ENCODE measurements at regions not wholly inside any gene's neighbourhood (a gene's known extent, or its start where the extent isn't known, plus 50 kb on each side); places are given as distances from the start of the nearest gene placed in this dataset.
A peak's percentile ranks its signal among the peaks of the same experiment; 100 is the strongest.

- TF ChIP-seq, protein P1, sequence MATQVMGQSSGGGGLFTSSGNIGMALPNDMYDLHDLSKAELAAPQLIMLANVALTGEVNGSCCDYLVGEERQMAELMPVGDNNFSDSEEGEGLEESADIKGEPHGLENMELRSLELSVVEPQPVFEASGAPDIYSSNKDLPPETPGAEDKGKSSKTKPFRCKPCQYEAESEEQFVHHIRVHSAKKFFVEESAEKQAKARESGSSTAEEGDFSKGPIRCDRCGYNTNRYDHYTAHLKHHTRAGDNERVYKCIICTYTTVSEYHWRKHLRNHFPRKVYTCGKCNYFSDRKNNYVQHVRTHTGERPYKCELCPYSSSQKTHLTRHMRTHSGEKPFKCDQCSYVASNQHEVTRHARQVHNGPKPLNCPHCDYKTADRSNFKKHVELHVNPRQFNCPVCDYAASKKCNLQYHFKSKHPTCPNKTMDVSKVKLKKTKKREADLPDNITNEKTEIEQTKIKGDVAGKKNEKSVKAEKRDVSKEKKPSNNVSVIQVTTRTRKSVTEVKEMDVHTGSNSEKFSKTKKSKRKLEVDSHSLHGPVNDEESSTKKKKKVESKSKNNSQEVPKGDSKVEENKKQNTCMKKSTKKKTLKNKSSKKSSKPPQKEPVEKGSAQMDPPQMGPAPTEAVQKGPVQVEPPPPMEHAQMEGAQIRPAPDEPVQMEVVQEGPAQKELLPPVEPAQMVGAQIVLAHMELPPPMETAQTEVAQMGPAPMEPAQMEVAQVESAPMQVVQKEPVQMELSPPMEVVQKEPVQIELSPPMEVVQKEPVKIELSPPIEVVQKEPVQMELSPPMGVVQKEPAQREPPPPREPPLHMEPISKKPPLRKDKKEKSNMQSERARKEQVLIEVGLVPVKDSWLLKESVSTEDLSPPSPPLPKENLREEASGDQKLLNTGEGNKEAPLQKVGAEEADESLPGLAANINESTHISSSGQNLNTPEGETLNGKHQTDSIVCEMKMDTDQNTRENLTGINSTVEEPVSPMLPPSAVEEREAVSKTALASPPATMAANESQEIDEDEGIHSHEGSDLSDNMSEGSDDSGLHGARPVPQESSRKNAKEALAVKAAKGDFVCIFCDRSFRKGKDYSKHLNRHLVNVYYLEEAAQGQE (IDR thresholded peaks at IDR 0.05; ENCODE audit: low read depth, low read length) = 0 out of 2 replicates have a peak, but pooled peaks have one; percentile 15
- TF ChIP-seq RAD21 (IDR thresholded peaks at IDR 0.05; ENCODE audit: low read length) = no peak; the same call in 1 of the 2 replicates
- TF ChIP-seq, protein P2, sequence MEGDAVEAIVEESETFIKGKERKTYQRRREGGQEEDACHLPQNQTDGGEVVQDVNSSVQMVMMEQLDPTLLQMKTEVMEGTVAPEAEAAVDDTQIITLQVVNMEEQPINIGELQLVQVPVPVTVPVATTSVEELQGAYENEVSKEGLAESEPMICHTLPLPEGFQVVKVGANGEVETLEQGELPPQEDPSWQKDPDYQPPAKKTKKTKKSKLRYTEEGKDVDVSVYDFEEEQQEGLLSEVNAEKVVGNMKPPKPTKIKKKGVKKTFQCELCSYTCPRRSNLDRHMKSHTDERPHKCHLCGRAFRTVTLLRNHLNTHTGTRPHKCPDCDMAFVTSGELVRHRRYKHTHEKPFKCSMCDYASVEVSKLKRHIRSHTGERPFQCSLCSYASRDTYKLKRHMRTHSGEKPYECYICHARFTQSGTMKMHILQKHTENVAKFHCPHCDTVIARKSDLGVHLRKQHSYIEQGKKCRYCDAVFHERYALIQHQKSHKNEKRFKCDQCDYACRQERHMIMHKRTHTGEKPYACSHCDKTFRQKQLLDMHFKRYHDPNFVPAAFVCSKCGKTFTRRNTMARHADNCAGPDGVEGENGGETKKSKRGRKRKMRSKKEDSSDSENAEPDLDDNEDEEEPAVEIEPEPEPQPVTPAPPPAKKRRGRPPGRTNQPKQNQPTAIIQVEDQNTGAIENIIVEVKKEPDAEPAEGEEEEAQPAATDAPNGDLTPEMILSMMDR (IDR thresholded peaks at IDR 0.05) = peak; percentile 48
- TF ChIP-seq YY1 (IDR thresholded peaks at IDR 0.05; ENCODE audit: low read depth) = no peak
- no peak for TF ChIP-seq GABPA (IDR thresholded peaks at IDR 0.05; ENCODE audit: low read depth)
- TF ChIP-seq NFIC (IDR thresholded peaks at IDR 0.05; ENCODE audit: borderline replicate concordance) = peak; percentile 80
- peak; percentile 95 for TF ChIP-seq TCF12 (IDR thresholded peaks at IDR 0.05)
These were observed 168.5 kb downstream of the NOC3L start (continued) for GRCh38 chr10:94194256-94194655.

DNA sequence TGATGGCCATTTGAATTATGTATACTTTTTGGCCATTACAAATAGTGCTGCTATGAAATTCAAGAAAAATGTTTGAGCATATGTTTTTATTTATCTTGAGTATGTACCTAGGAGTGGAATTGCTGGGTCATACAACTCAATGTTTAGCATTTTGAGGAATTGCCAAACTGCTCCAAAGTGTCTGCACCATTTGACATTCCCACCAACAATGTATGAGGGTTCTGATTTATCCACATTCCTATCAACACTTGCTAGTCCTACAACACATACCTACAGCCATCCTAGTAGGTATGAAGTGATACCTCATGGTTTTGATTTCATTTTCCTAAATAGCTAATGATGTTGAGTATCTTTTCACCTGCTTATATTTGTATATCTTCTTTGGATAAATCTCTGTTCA is 165.5 kb downstream of the NOC3L start:
- TF ChIP-seq RFX5 (IDR thresholded peaks at IDR 0.05; ENCODE audit: low read length) (no peak), POLR2AphosphoS5 (IDR thresholded peaks at IDR 0.05; ENCODE audit: low read depth, low read length) (no peak)
- H3K27ac ChIP-seq (ENCODE audit: low read depth in 2 of 2, low read length in 1 of 2) = no peak overlapping the region
- no peak overlapping the region for H3K4me3 ChIP-seq (ENCODE audit: low read depth in 2 of 2, low read length in 1 of 2)
- CTCF ChIA-PET = interaction anchor here (1.7 kb wide), 1 partner anchor 36 kb away, joined by 3 read pairs; no protein-coding TSS in a partner anchor
- no peak overlapping the region for H3K4me2 ChIP-seq
- H3F3A ChIP-seq (replicated peaks; ENCODE audit: insufficient read depth) = peaks cover 19% of the 10 kb centered on the region
- DNase-seq = no peak
- peaks cover 10 to 21% of the 10 kb centered on the region in 2 experiments; a peak in 3 of 4 replicates for H3K4me1 ChIP-seq (ENCODE audit: control insufficient read depth in 1 of 2, insufficient read depth in 2 of 2, low read depth in 1 of 2, low read length in 1 of 2)
- POLR2A ChIA-PET = no interaction called here
- no peaks in the 10 kb centered on the region for H3K27me3 ChIP-seq (ENCODE audit: insufficient read depth)
- H3K36me3 ChIP-seq (replicated peaks in 1 of 2; ENCODE audit: control insufficient read depth in 1 of 2, insufficient read depth in 2 of 2, low read length in 1 of 2) = no peaks in the 10 kb centered on the region
- no peak overlapping the region for H2AFZ ChIP-seq (ENCODE audit: low read depth)
- 0 out of 2 replicates have a peak, but pooled peaks cover 2% of the 10 kb centered on the region for H4K20me1 ChIP-seq (ENCODE audit: insufficient read depth)
- H3K9me3 ChIP-seq = no peaks in the 10 kb centered on the region
- H3K9ac ChIP-seq = no peak overlapping the region
- no peaks in the 10 kb centered on the region for H3K9me2 ChIP-seq
- H3K79me2 ChIP-seq (ENCODE audit: insufficient read depth) = no peaks in the 10 kb centered on the region

DNA sequence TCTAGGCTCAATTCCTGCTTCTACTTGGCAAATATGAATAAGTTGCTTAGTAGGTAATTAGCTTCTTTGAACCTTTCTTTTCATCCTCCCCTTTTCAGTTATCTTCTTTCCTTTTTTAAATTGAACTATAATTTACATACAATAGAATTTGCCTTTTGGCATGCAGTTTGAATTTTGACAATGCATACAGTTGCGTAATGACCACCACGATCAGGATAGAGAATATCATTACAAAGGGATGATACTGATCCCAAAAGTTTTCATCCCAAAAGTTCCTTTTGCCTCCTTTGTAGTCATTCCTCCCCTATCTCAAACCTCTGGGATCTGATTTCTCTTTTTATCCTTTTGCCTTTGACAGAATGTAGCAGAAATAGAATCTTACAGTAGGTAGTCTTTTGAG is 164.4 kb downstream of the NOC3L start:
- Histone ChIP-seq H4K20me1 (ENCODE audit: insufficient read depth) (no peaks in the 10 kb centered on the region), H3K79me2 (ENCODE audit: insufficient read depth) (no peaks in the 10 kb centered on the region), H3K9me2 (no peaks in the 10 kb centered on the region), H3K27ac (ENCODE audit: low read depth in 2 of 2, low read length in 1 of 2) (no peak overlapping the region), H2AFZ (ENCODE audit: low read depth) (no peak overlapping the region), H3K4me3 (ENCODE audit: low read depth in 2 of 2, low read length in 1 of 2) (no peak overlapping the region), H3K4me2 (no peak overlapping the region), H3K36me3 (replicated peaks in 1 of 2; ENCODE audit: control insufficient read depth in 1 of 2, insufficient read depth in 2 of 2, low read length in 1 of 2) (no peaks in the 10 kb centered on the region), H3K9me3 (no peaks in the 10 kb centered on the region), H3F3A (replicated peaks; ENCODE audit: insufficient read depth) (peaks cover 8% of the 10 kb centered on the region), H3K9ac (no peak overlapping the region), H3K27me3 (ENCODE audit: insufficient read depth) (no peaks in the 10 kb centered on the region), H3K4me1 (ENCODE audit: control insufficient read depth in 1 of 2, insufficient read depth in 2 of 2, low read depth in 1 of 2, low read length in 1 of 2) (peaks cover 7 to 14% of the 10 kb centered on the region in 2 experiments; a peak in 3 of 4 replicates)
- ChIA-PET CTCF (interaction anchor here (1.7 kb wide), 1 partner anchor 35 kb away, joined by 3 read pairs; no protein-coding TSS in a partner anchor), POLR2A (no interaction called here)
- no peak for TF ChIP-seq ELF1 (IDR thresholded peaks at IDR 0.05)
- TF ChIP-seq NFIC (IDR thresholded peaks at IDR 0.05; ENCODE audit: borderline replicate concordance) = no peak
- WGBS (ENCODE audit: low lambda C conversion rate) = 96% methylated on average over 2 of the region's 2 CpGs
- DNase-seq = no peak
